ENCODE measurements at regions not wholly inside any gene's neighbourhood (a gene's known extent, or its start where the extent isn't known, plus 50 kb on each side); places are given as distances from the start of the nearest gene placed in this dataset.

- TF ChIP-seq POLR2AphosphoS5 (IDR thresholded peaks at IDR 0.05), result no peak
- TF ChIP-seq CTCF (IDR thresholded peaks at IDR 0.05), result no peak
- no peak for TF ChIP-seq POLR2A (IDR thresholded peaks at IDR 0.05; ENCODE audit: low read depth)
- TF ChIP-seq EP300 (IDR thresholded peaks at IDR 0.05), result no peak
Observed at GRCh38 chr6:134508862-134509498, 191.1 kb upstream of the SGK1 start.

Data from esophagus muscularis mucosa (tissue), 4 donors.